ENCODE measurements at regions not wholly inside any gene's neighbourhood (a gene's known extent, or its start where the extent isn't known, plus 50 kb on each side); places are given as distances from the start of the nearest gene placed in this dataset.

DNA sequence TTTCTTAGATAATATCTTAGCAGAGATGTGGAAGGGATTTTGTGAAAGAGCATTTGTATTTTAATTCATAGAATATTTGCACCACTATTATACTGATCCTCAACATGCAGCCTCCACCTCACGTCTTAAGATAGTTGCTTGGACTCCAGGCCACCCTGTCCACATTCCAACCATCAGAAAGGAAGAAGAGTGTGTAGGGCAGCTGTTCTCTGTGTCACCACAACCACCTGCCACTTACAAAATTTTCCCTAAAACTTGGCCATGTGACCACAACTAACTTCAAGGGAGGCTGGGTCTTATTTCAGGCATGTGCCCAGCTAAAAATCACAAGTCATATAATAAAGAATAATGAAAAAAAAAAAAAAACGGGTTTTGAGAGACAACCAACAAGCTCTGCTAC lies 528.1 kb downstream of the RAB28 start:
- ATAC-seq (no peak), DNase-seq (ENCODE audit: low spot score) (no peak)
- Mint-ChIP-seq H3K9me3 (no peaks in the 10 kb centered on the region), H3K36me3 (no peaks in the 10 kb centered on the region), H3K4me1 (peaks cover 20% of the 10 kb centered on the region), H3K27me3 (ENCODE audit: low read depth) (no peaks in the 10 kb centered on the region), H3K4me3 (no peak overlapping the region), H3K27ac (no peak overlapping the region)
- TF ChIP-seq, protein P1, sequence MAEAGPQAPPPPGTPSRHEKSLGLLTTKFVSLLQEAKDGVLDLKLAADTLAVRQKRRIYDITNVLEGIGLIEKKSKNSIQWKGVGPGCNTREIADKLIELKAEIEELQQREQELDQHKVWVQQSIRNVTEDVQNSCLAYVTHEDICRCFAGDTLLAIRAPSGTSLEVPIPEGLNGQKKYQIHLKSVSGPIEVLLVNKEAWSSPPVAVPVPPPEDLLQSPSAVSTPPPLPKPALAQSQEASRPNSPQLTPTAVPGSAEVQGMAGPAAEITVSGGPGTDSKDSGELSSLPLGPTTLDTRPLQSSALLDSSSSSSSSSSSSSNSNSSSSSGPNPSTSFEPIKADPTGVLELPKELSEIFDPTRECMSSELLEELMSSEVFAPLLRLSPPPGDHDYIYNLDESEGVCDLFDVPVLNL (CRISPR knock-in tag; IDR thresholded peaks at IDR 0.05; ENCODE audit: borderline replicate concordance, low read depth): no peak
- TF ChIP-seq, protein P2, sequence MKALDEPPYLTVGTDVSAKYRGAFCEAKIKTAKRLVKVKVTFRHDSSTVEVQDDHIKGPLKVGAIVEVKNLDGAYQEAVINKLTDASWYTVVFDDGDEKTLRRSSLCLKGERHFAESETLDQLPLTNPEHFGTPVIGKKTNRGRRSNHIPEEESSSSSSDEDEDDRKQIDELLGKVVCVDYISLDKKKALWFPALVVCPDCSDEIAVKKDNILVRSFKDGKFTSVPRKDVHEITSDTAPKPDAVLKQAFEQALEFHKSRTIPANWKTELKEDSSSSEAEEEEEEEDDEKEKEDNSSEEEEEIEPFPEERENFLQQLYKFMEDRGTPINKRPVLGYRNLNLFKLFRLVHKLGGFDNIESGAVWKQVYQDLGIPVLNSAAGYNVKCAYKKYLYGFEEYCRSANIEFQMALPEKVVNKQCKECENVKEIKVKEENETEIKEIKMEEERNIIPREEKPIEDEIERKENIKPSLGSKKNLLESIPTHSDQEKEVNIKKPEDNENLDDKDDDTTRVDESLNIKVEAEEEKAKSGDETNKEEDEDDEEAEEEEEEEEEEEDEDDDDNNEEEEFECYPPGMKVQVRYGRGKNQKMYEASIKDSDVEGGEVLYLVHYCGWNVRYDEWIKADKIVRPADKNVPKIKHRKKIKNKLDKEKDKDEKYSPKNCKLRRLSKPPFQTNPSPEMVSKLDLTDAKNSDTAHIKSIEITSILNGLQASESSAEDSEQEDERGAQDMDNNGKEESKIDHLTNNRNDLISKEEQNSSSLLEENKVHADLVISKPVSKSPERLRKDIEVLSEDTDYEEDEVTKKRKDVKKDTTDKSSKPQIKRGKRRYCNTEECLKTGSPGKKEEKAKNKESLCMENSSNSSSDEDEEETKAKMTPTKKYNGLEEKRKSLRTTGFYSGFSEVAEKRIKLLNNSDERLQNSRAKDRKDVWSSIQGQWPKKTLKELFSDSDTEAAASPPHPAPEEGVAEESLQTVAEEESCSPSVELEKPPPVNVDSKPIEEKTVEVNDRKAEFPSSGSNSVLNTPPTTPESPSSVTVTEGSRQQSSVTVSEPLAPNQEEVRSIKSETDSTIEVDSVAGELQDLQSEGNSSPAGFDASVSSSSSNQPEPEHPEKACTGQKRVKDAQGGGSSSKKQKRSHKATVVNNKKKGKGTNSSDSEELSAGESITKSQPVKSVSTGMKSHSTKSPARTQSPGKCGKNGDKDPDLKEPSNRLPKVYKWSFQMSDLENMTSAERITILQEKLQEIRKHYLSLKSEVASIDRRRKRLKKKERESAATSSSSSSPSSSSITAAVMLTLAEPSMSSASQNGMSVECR (CRISPR knock-in tag; IDR thresholded peaks at IDR 0.05; ENCODE audit: borderline replicate concordance): no peak
- TF ChIP-seq NR1H2 (CRISPR knock-in tag; IDR thresholded peaks at IDR 0.05): no peak
- TF ChIP-seq, protein P3, sequence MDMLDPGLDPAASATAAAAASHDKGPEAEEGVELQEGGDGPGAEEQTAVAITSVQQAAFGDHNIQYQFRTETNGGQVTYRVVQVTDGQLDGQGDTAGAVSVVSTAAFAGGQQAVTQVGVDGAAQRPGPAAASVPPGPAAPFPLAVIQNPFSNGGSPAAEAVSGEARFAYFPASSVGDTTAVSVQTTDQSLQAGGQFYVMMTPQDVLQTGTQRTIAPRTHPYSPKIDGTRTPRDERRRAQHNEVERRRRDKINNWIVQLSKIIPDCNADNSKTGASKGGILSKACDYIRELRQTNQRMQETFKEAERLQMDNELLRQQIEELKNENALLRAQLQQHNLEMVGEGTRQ (CRISPR knock-in tag; IDR thresholded peaks at IDR 0.05): no peak
- TF ChIP-seq, protein P4, sequence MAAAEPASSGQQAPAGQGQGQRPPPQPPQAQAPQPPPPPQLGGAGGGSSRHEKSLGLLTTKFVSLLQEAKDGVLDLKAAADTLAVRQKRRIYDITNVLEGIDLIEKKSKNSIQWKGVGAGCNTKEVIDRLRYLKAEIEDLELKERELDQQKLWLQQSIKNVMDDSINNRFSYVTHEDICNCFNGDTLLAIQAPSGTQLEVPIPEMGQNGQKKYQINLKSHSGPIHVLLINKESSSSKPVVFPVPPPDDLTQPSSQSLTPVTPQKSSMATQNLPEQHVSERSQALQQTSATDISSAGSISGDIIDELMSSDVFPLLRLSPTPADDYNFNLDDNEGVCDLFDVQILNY (CRISPR knock-in tag; IDR thresholded peaks at IDR 0.05): no peak
- ChIA-PET CTCF (interaction anchor here (0.9 kb wide), 1 partner anchor 475 kb away, joined by 3 read pairs; no protein-coding TSS in a partner anchor), POLR2A (no interaction called here)

DNA sequence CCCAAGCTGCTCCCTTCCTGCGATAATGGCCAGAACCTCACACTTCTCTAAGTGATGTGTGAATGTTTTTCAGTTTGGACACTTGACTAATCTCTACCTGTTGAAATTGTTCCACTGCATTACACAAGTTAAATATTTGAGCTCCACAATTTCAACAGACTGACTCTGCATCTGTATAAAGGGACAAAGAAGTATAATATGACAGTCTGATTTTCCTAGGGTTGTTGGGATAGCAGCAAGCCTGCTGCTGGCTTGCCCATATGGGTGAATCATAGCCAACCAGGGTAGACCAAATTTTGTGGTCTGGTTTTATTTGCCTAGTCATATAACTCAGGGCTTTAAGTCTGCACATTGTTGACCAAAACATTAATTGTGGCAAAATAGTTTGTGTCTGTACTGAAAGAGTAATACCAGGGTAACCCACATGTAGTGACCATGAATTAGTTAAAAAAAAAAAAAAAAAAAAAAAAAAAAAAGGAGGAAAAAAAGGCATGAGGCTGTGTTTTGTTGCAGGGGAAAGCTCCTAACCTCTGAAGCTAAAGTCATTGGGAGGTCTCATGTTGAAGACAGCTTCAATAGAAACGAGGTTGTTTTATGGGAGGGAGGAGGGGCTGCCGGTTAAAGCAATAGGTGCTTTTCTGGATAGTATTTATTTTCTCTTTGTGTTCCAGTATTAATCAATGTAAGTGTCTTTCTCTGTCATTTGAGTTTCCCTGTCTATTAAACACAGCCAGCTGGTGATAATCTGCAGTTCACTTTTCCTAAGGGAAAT lies 534.2 kb downstream of the RAB28 start:
- H3K4me3 Mint-ChIP-seq: no peak overlapping the region
- TF ChIP-seq ZNF396 (CRISPR knock-in tag; IDR thresholded peaks at IDR 0.05; ENCODE audit: borderline replicate concordance) (no peak), GABPB1 (CRISPR knock-in tag; IDR thresholded peaks at IDR 0.05) (peak; percentile 92)
- H3K4me1 Mint-ChIP-seq: peaks cover 8% of the 10 kb centered on the region
- POLR2A ChIA-PET: interaction anchor here (1.0 kb wide), 1 partner anchor 13 kb away, joined by 3 read pairs; no protein-coding TSS in a partner anchor
- DNase-seq (ENCODE audit: low spot score) (no peak), ATAC-seq (no peak)
- H3K36me3 Mint-ChIP-seq: no peaks in the 10 kb centered on the region
- no peaks in the 10 kb centered on the region for H3K27me3 Mint-ChIP-seq (ENCODE audit: low read depth)
- no peak overlapping the region for H3K27ac Mint-ChIP-seq
- CTCF ChIA-PET: no interaction called here
- H3K9me3 Mint-ChIP-seq: no peaks in the 10 kb centered on the region

DNA sequence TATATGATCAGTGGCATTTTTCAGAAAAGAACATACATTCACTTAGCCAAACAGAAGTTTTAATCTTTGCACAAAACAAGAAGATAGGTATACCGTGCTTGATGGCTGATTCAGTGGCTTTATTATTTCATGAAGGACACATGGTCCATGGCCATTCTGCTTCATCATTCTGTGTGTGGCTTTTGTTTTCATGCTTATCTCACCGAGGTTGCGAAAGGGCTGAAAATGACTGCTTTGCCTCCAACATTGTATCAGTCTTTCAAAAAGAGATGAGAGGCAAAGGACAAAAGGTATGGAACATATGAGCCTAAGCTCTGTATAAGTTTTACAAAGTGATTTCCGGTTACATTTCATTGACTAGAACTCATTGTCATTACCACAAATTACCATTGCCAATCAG lies 541.1 kb downstream of the RAB28 start:
- no peaks in the 10 kb centered on the region for H3K4me1 Mint-ChIP-seq
- no peaks in the 10 kb centered on the region for H3K36me3 Mint-ChIP-seq
- POLR2A ChIA-PET: no interaction called here
- no peak overlapping the region for H3K27ac Mint-ChIP-seq
- H3K9me3 Mint-ChIP-seq: no peaks in the 10 kb centered on the region
- H3K27me3 Mint-ChIP-seq (ENCODE audit: low read depth): no peaks in the 10 kb centered on the region
- CTCF ChIA-PET: no interaction called here
- ATAC-seq (no peak), DNase-seq (ENCODE audit: low spot score) (no peak)
- no peak overlapping the region for H3K4me3 Mint-ChIP-seq
- TF ChIP-seq MYBL2 (CRISPR knock-in tag; IDR thresholded peaks at IDR 0.05) (no peak), PRRX2 (CRISPR knock-in tag; IDR thresholded peaks at IDR 0.05) (no peak), SP1 (CRISPR knock-in tag; conservative IDR thresholded peaks at IDR 0.05) (no peak), CBFB (CRISPR knock-in tag; IDR thresholded peaks at IDR 0.05; ENCODE audit: low read depth) (no peak)
- TF ChIP-seq, protein P5, sequence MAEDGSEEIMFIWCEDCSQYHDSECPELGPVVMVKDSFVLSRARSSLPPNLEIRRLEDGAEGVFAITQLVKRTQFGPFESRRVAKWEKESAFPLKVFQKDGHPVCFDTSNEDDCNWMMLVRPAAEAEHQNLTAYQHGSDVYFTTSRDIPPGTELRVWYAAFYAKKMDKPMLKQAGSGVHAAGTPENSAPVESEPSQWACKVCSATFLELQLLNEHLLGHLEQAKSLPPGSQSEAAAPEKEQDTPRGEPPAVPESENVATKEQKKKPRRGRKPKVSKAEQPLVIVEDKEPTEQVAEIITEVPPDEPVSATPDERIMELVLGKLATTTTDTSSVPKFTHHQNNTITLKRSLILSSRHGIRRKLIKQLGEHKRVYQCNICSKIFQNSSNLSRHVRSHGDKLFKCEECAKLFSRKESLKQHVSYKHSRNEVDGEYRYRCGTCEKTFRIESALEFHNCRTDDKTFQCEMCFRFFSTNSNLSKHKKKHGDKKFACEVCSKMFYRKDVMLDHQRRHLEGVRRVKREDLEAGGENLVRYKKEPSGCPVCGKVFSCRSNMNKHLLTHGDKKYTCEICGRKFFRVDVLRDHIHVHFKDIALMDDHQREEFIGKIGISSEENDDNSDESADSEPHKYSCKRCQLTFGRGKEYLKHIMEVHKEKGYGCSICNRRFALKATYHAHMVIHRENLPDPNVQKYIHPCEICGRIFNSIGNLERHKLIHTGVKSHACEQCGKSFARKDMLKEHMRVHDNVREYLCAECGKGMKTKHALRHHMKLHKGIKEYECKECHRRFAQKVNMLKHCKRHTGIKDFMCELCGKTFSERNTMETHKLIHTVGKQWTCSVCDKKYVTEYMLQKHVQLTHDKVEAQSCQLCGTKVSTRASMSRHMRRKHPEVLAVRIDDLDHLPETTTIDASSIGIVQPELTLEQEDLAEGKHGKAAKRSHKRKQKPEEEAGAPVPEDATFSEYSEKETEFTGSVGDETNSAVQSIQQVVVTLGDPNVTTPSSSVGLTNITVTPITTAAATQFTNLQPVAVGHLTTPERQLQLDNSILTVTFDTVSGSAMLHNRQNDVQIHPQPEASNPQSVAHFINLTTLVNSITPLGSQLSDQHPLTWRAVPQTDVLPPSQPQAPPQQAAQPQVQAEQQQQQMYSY (CRISPR knock-in tag; IDR thresholded peaks at IDR 0.05): no peak
- TF ChIP-seq, protein P6, sequence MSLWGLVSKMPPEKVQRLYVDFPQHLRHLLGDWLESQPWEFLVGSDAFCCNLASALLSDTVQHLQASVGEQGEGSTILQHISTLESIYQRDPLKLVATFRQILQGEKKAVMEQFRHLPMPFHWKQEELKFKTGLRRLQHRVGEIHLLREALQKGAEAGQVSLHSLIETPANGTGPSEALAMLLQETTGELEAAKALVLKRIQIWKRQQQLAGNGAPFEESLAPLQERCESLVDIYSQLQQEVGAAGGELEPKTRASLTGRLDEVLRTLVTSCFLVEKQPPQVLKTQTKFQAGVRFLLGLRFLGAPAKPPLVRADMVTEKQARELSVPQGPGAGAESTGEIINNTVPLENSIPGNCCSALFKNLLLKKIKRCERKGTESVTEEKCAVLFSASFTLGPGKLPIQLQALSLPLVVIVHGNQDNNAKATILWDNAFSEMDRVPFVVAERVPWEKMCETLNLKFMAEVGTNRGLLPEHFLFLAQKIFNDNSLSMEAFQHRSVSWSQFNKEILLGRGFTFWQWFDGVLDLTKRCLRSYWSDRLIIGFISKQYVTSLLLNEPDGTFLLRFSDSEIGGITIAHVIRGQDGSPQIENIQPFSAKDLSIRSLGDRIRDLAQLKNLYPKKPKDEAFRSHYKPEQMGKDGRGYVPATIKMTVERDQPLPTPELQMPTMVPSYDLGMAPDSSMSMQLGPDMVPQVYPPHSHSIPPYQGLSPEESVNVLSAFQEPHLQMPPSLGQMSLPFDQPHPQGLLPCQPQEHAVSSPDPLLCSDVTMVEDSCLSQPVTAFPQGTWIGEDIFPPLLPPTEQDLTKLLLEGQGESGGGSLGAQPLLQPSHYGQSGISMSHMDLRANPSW (CRISPR knock-in tag; conservative IDR thresholded peaks at IDR 0.05; ENCODE audit: low read depth): no peak
- TF ChIP-seq, protein P1 (CRISPR knock-in tag; IDR thresholded peaks at IDR 0.05; ENCODE audit: borderline replicate concordance, low read depth): no peak
- TF ChIP-seq, protein P4 (CRISPR knock-in tag; IDR thresholded peaks at IDR 0.05): no peak
